CD4-positive, CD25-positive, alpha-beta regulatory T cell (primary cell): ENCODE measurements at regions not wholly inside any gene's neighbourhood (a gene's known extent, or its start where the extent isn't known, plus 50 kb on each side); places are given as distances from the start of the nearest gene placed in this dataset.

Experiments
- ATAC-seq, 2 donors: fragments of 150-1000 bp; cut with Tn5 transposase; one replicate each; pipeline ENCODE4 v1.10.0; 2021; ENCODE audit warnings: low read depth in 2 of 2, moderate number of reproducible peaks in 2 of 2, moderate library complexity in 1 of 2
- DNase-seq, 3 donors: peaks; one replicate each; pipeline versions ENCODE4 v3.0.0 to v3.0.0-alpha.2; 2012 to 2022; ENCODE audit warnings: mixed read lengths in 1 of 3
- H3K27ac ChIP-seq: one replicate; pipeline ENCODE4 v1.7.0; 2013; ENCODE audit warnings: mild to moderate bottlenecking, low read length; ENCODE audit not compliant: insufficient read depth, poor library complexity, severe bottlenecking
- H3K27me3 ChIP-seq: one replicate; pipeline ENCODE4 v1.7.0; 2013; ENCODE audit warnings: low read length; ENCODE audit not compliant: control insufficient read depth, insufficient read depth
- H3K36me3 ChIP-seq: one replicate; pipeline ENCODE4 v1.7.0; 2013; ENCODE audit warnings: mild to moderate bottlenecking, low read length, moderate library complexity; ENCODE audit not compliant: control insufficient read depth, insufficient read depth
- H3K4me1 ChIP-seq: 2 replicates; pipeline ENCODE4 v1.7.0; 2013; ENCODE audit warnings: mild to moderate bottlenecking, low read length; ENCODE audit not compliant: insufficient read depth, control insufficient read depth, poor library complexity, severe bottlenecking
- H3K4me3 ChIP-seq: one replicate; pipeline ENCODE4 v1.7.0; 2013; ENCODE audit warnings: low read depth, mild to moderate bottlenecking, low read length, moderate library complexity
- H3K9me3 ChIP-seq, 2 experiments: 1 replicate in 1 of 2; 2 replicates in 1 of 2; pipeline ENCODE4 v1.7.0; 2013; ENCODE audit warnings: low read length in 2 of 2, mild to moderate bottlenecking in 1 of 2, moderate library complexity in 1 of 2; ENCODE audit not compliant: control insufficient read depth in 2 of 2
- H3K27ac Mint-ChIP-seq, 3 donors: one replicate each; pipeline ENCODE4 v1.8.0; 2020 to 2022; ENCODE audit warnings: mild to moderate bottlenecking in 3 of 3, mixed read lengths in 3 of 3, moderate library complexity in 2 of 3
- H3K27me3 Mint-ChIP-seq: one replicate; pipeline ENCODE4 v1.8.0; 2022; ENCODE audit warnings: mild to moderate bottlenecking, mixed read lengths
- H3K36me3 Mint-ChIP-seq: one replicate; pipeline ENCODE4 v1.8.0; 2020; ENCODE audit warnings: mixed read lengths
- H3K4me1 Mint-ChIP-seq, 4 donors: one replicate each; pipeline ENCODE4 v1.8.0; 2020 to 2022; ENCODE audit warnings: mixed read lengths in 4 of 4, mild to moderate bottlenecking in 1 of 4
- H3K4me3 Mint-ChIP-seq, 4 donors: one replicate each; pipeline ENCODE4 v1.8.0; 2020 to 2022; ENCODE audit warnings: mild to moderate bottlenecking in 4 of 4, mixed read lengths in 4 of 4, moderate library complexity in 3 of 4
- H3K9me3 Mint-ChIP-seq, 7 donors: one replicate each; pipeline ENCODE4 v1.8.0; 2020 to 2022; ENCODE audit warnings: mixed read lengths in 7 of 7, mild to moderate bottlenecking in 3 of 7, moderate library complexity in 2 of 7

GRCh38 chr4:114310296-114310925, 288.2 kb upstream of the UGT8 start:
- Mint-ChIP-seq H3K27ac (no peak overlapping the region), H3K4me3 (no peak overlapping the region)
- no peaks in the 10 kb centered on the region for H3K9me3 ChIP-seq

GRCh38 chr4:114311787-114312186, 286.8 kb upstream of the UGT8 start:
- Histone ChIP-seq H3K36me3 (no peaks in the 10 kb centered on the region), H3K4me3 (no peak overlapping the region), H3K27ac (no peak overlapping the region), H3K27me3 (no peaks in the 10 kb centered on the region), H3K4me1 (no peaks in the 10 kb centered on the region), H3K9me3 (no peaks in the 10 kb centered on the region)
- DNase-seq (no peak), ATAC-seq (no peak)
- H3K27ac Mint-ChIP-seq, result no peak overlapping the region
- no peaks in the 10 kb centered on the region for H3K36me3 Mint-ChIP-seq
- H3K4me1 Mint-ChIP-seq, result no peaks in the 10 kb centered on the region
- peaks cover 5% of the 10 kb centered on the region for H3K27me3 Mint-ChIP-seq
- no peak overlapping the region for H3K4me3 Mint-ChIP-seq
- H3K9me3 Mint-ChIP-seq, result peaks cover 0 to under 1% (median 0%) of the 10 kb centered on the region in 7 donors

More at GRCh38 chr4:114310296-114310925, 288.2 kb upstream of the UGT8 start:
- Histone ChIP-seq H3K4me1 (no peaks in the 10 kb centered on the region), H3K27me3 (no peaks in the 10 kb centered on the region), H3K4me3 (no peak overlapping the region), H3K27ac (no peak overlapping the region), H3K36me3 (no peaks in the 10 kb centered on the region)
- DNase-seq (no peak), ATAC-seq (no peak)
- Mint-ChIP-seq H3K36me3 (no peaks in the 10 kb centered on the region), H3K4me1 (no peaks in the 10 kb centered on the region), H3K9me3 (peaks cover 0 to 5% (median 0%) of the 10 kb centered on the region in 7 donors), H3K27me3 (peaks cover 5% of the 10 kb centered on the region)

GRCh38 chr4:114312338-114312737, 286.3 kb upstream of the UGT8 start:
- Histone ChIP-seq H3K27me3 (no peaks in the 10 kb centered on the region), H3K27ac (no peak overlapping the region), H3K9me3 (no peaks in the 10 kb centered on the region), H3K36me3 (no peaks in the 10 kb centered on the region), H3K4me3 (no peak overlapping the region), H3K4me1 (no peaks in the 10 kb centered on the region)
- no peaks in the 10 kb centered on the region for H3K9me3 Mint-ChIP-seq
- no peak overlapping the region for H3K4me3 Mint-ChIP-seq
- H3K27ac Mint-ChIP-seq, result no peak overlapping the region
- ATAC-seq (no peak), DNase-seq (no peak)
- H3K36me3 Mint-ChIP-seq, result no peaks in the 10 kb centered on the region
- peaks cover 5% of the 10 kb centered on the region for H3K27me3 Mint-ChIP-seq
- H3K4me1 Mint-ChIP-seq, result no peaks in the 10 kb centered on the region

GRCh38 chr4:114316789-114317188, 281.8 kb upstream of the UGT8 start:
- no peak overlapping the region for H3K27ac Mint-ChIP-seq
- Histone ChIP-seq H3K27me3 (no peaks in the 10 kb centered on the region), H3K27ac (no peak overlapping the region), H3K36me3 (no peaks in the 10 kb centered on the region), H3K9me3 (no peaks in the 10 kb centered on the region), H3K4me1 (no peaks in the 10 kb centered on the region), H3K4me3 (no peak overlapping the region)
- no peak for DNase-seq
- H3K4me3 Mint-ChIP-seq, result no peak overlapping the region
- H3K9me3 Mint-ChIP-seq, result no peaks in the 10 kb centered on the region
- peaks cover 5% of the 10 kb centered on the region for H3K27me3 Mint-ChIP-seq
- H3K36me3 Mint-ChIP-seq, result no peaks in the 10 kb centered on the region
- no peaks in the 10 kb centered on the region for H3K4me1 Mint-ChIP-seq
- ATAC-seq, result no peak

GRCh38 chr4:114317564-114317963, 281.0 kb upstream of the UGT8 start:
- Mint-ChIP-seq H3K27me3 (peaks cover 1% of the 10 kb centered on the region), H3K36me3 (no peaks in the 10 kb centered on the region), H3K4me3 (no peak overlapping the region), H3K9me3 (no peaks in the 10 kb centered on the region), H3K27ac (no peak overlapping the region), H3K4me1 (no peaks in the 10 kb centered on the region)
- H3K27me3 ChIP-seq, result no peaks in the 10 kb centered on the region
- no peak for DNase-seq
- no peak overlapping the region for H3K4me3 ChIP-seq
- H3K36me3 ChIP-seq, result no peaks in the 10 kb centered on the region
- no peak for ATAC-seq
- no peaks in the 10 kb centered on the region for H3K4me1 ChIP-seq
- no peak overlapping the region for H3K27ac ChIP-seq
- no peaks in the 10 kb centered on the region for H3K9me3 ChIP-seq

GRCh38 chr4:114318309-114318708, 280.3 kb upstream of the UGT8 start:
- Histone ChIP-seq H3K27ac (no peak overlapping the region), H3K36me3 (no peaks in the 10 kb centered on the region), H3K4me1 (no peaks in the 10 kb centered on the region), H3K9me3 (no peaks in the 10 kb centered on the region), H3K27me3 (no peaks in the 10 kb centered on the region), H3K4me3 (no peak overlapping the region)
- H3K27me3 Mint-ChIP-seq, result no peaks in the 10 kb centered on the region
- peak overlapping the region in 1 of 4 donors; percentile 8 for H3K4me3 Mint-ChIP-seq
- H3K36me3 Mint-ChIP-seq, result no peaks in the 10 kb centered on the region
- no peak for ATAC-seq
- no peaks in the 10 kb centered on the region for H3K9me3 Mint-ChIP-seq
- no peaks in the 10 kb centered on the region for H3K4me1 Mint-ChIP-seq
- no peak overlapping the region for H3K27ac Mint-ChIP-seq
- no peak for DNase-seq

GRCh38 chr4:114320126-114320525, 278.5 kb upstream of the UGT8 start:
- no peaks in the 10 kb centered on the region for H3K27me3 ChIP-seq
- Mint-ChIP-seq H3K4me3 (no peak overlapping the region), H3K9me3 (no peaks in the 10 kb centered on the region), H3K36me3 (no peaks in the 10 kb centered on the region), H3K27me3 (no peaks in the 10 kb centered on the region), H3K4me1 (no peaks in the 10 kb centered on the region), H3K27ac (no peak overlapping the region)
- H3K36me3 ChIP-seq, result no peaks in the 10 kb centered on the region
- ATAC-seq (no peak), DNase-seq (no peak)
- H3K27ac ChIP-seq, result no peak overlapping the region
- H3K4me3 ChIP-seq, result no peak overlapping the region
- H3K9me3 ChIP-seq, result no peaks in the 10 kb centered on the region
- no peaks in the 10 kb centered on the region for H3K4me1 ChIP-seq

- no peaks in the 10 kb centered on the region for H3K36me3 ChIP-seq
- no peak overlapping the region for H3K27ac ChIP-seq
- no peak overlapping the region for H3K4me3 Mint-ChIP-seq
- no peak for DNase-seq
- H3K36me3 Mint-ChIP-seq, result no peaks in the 10 kb centered on the region
- H3K27ac Mint-ChIP-seq, result no peak overlapping the region
- no peak overlapping the region for H3K4me3 ChIP-seq
- H3K9me3 ChIP-seq, result no peaks in the 10 kb centered on the region
- no peak for ATAC-seq
- no peaks in the 10 kb centered on the region for H3K27me3 ChIP-seq
- no peaks in the 10 kb centered on the region for H3K9me3 Mint-ChIP-seq
- no peaks in the 10 kb centered on the region for H3K27me3 Mint-ChIP-seq
- no peaks in the 10 kb centered on the region for H3K4me1 Mint-ChIP-seq
- H3K4me1 ChIP-seq, result no peaks in the 10 kb centered on the region
Observed at GRCh38 chr4:114321366-114321765, 277.2 kb upstream of the UGT8 start.
